Esophagus muscularis mucosa (tissue), 4 donors: ENCODE measurements at regions not wholly inside any gene's neighbourhood (a gene's known extent, or its start where the extent isn't known, plus 50 kb on each side); places are given as distances from the start of the nearest gene placed in this dataset.

Experiments used
- EP300 ChIP-seq: sonication (generic); formaldehyde crosslinking; IDR thresholded peaks from one replicate; pipeline ENCODE4 v1.6.1; 2017; ENCODE audit warnings: antibody characterized with exemption
- POLR2A ChIP-seq: fragments of 450-650 bp; IDR thresholded peaks from one replicate; pipeline ENCODE4 v1.6.1; 2017; ENCODE audit warnings: antibody characterized with exemption, moderate library complexity, mild to moderate bottlenecking, low read depth
- TF ChIP-seq, protein P1 (sequence below), 3 experiments: fragments of 200-600 bp in 2 of 3; fragments of 450-650 bp in 1 of 3; sonication (generic) in 2 of 3; IDR thresholded peaks; one replicate each; pipeline ENCODE4 v1.5.1; 2017 to 2019; ENCODE audit warnings: antibody characterized with exemption in 3 of 3, mild to moderate bottlenecking in 2 of 3, moderate library complexity in 1 of 3

GRCh38 chr2:19478409-19478808 lies 120.0 kb upstream of the OSR1 start:
- no peak for TF ChIP-seq EP300
- TF ChIP-seq, protein P1, sequence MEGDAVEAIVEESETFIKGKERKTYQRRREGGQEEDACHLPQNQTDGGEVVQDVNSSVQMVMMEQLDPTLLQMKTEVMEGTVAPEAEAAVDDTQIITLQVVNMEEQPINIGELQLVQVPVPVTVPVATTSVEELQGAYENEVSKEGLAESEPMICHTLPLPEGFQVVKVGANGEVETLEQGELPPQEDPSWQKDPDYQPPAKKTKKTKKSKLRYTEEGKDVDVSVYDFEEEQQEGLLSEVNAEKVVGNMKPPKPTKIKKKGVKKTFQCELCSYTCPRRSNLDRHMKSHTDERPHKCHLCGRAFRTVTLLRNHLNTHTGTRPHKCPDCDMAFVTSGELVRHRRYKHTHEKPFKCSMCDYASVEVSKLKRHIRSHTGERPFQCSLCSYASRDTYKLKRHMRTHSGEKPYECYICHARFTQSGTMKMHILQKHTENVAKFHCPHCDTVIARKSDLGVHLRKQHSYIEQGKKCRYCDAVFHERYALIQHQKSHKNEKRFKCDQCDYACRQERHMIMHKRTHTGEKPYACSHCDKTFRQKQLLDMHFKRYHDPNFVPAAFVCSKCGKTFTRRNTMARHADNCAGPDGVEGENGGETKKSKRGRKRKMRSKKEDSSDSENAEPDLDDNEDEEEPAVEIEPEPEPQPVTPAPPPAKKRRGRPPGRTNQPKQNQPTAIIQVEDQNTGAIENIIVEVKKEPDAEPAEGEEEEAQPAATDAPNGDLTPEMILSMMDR (IDR thresholded peaks at IDR 0.05) = no peak
- TF ChIP-seq POLR2A = no peak
